Esophagus mucosa (tissue), 1 donor: ENCODE measurements at regions not wholly inside any gene's neighbourhood (a gene's known extent, or its start where the extent isn't known, plus 50 kb on each side); places are given as distances from the start of the nearest gene placed in this dataset.
"Not testable (repeated sequence)": the region's sequence is repeated elsewhere in the genome, so short reads cannot be mapped to it uniquely, and the experiment has no call there.

Source experiments
- ATAC-seq: fragments of 200-7000 bp; cut with Tn5 transposase; one replicate; pipeline ENCODE4 v1.9.1; 2020
- donor health status: DM: yes; HTN: yes; CAD: no.

- no peak for ATAC-seq
Observed at GRCh38 chr22:48820481-48821345, 1007.0 kb downstream of the BRD1 start.

DNA sequence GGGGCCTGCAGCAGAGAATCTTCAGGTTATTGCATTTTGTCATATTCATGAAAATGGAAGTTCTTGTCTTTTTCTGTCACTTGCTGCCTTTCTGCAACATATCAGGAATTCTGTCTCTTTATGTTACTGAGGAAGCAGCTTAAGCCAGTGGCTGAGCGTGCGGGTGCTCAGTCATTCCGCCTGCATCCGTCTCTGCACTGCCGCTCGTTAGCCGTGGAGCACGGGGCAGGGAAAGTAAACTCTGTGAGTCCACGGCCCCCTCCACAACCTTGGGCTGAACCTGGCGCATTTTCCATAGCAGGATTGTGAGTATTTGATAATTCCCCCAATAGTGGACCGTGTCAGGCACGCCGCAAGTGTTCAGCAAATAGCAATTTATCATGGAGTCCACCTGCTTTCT lies 1007.7 kb downstream of the BRD1 start:
- ATAC-seq: no peak

GRCh38 chr22:48819232-48819631 lies 1008.4 kb downstream of the BRD1 start:
- ATAC-seq: no peak

GRCh38 chr22:48817491-48817890 lies 1010.2 kb downstream of the BRD1 start:
- not testable (repeated sequence) for ATAC-seq

- no peak for ATAC-seq
Observed at GRCh38 chr22:48811885-48812284, 1015.8 kb downstream of the BRD1 start.

DNA sequence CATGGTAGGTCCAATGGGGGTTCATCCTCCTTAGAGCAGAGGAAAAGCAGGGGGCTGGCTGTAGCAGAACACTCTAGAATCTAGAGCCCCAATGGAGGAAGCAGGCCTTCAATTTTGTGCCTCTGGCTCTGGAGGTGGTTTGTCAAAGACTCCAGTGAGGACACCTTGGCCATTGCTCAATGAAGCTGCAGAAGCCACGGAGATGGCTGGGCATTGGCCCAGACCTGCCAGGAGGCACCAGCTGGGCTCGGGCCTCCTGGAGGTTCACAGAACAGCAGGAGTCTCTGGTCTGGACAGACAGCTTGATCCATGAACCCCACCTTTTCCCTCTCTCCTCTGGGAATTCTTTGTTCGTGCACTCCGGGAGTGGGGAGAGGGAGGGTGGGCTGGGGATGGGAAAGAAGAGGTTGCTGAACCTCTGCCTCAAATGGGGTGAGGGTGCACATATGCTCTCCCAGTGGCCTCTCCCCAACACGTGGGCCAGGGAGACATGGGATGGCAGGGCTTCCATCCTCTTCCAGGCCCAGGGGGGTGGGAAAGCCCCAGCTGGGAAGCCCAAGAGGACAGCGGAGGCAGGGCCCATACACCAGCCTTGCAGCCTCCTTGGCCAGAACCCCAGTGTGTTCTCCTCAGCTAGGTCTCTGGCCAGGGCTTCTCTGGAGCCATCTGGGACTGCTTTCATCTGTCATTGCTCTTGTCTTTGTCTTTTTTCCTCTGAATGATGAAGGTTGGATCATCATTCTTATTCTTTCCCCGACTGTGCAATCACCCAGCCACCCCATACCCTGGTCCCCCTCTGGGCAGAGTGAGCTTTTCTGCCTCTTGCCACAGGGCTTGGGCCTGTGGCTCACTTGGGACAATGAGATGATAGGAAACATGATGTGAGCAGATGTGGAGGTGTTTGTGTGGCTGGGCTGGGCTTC lies 1019.4 kb downstream of the BRD1 start:
- ATAC-seq: no peak

DNA sequence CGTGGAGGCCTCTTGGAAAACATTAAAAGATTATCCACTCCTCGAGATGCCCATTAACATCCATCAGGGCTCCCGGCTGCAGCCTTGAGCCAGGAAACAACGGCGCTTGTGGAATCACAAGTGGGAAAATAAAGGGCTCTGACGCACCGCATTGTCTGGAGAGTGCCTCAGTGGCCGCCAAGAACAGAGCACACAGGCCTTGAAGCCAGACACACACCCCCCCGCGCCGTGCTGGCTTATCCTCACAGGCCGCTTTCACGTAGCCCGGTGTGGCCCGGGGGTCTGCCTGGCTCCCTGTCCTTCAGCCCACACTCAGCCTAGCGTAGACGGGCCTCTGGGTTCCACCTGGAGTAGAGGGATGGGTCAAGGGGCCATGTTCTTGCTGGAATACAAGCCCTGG lies 1020.5 kb downstream of the BRD1 start:
- peak; percentile 14 for ATAC-seq

DNA sequence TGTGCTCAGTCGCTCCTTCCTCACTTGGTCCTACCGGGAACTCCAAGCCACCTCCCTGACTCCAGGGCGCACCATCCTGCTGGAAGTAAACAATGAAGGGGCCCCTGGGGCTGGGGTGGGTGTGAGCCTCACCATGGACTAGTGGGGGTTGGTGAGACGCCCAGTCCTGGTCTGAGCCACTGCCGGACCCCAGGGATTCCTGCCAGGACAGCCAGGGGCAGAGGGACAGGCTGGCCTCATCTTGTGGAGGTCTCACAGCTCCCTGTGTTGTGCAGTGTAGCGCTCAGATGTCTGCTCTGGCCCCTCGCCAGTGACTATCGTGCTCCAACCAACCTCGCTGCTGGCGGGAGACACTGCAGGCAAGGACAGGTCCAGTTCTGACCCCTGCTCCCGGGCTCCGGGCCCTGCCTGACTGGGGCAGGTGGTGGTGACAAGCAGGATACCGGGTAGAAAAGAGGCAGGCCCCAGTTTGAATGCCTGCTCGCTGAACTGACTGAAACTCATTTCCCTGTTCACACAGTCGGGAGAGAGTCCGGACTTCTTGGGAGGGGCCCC lies 1021.4 kb downstream of the BRD1 start:
- ATAC-seq: no peak

- no peak for ATAC-seq
Observed at GRCh38 chr22:48805516-48805915, 1022.2 kb downstream of the BRD1 start.

GRCh38 chr22:48804811-48805301 lies 1022.8 kb downstream of the BRD1 start:
- no peak for ATAC-seq

- no peak for ATAC-seq
Observed at GRCh38 chr22:48803948-48804810, 1023.5 kb downstream of the BRD1 start.

- ATAC-seq: no peak
Observed at GRCh38 chr22:48803171-48803947, 1024.3 kb downstream of the BRD1 start.

DNA sequence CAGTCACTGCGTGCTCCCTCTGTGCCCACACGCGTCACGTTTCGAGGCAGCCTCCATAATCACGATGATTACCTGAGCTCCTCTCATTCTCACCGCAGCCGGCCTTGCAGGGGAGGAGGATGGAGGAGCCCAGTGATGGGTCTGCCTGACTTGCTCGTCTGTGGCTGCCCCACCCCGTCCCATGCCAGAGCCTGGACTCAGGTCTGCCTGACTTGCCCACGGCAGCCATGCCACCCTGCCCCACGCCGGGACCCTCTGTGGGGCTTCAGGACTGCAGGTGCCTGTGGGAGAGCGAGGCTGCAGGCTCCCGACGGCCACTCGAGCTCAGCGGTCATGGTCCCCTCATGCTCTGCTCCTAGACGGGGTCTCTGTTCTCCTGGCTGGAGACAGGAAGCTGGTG lies 1025.1 kb downstream of the BRD1 start:
- no peak for ATAC-seq

- ATAC-seq: no peak
Observed at GRCh38 chr22:48800886-48801607, 1026.6 kb downstream of the BRD1 start.

GRCh38 chr22:48800036-48800885 lies 1027.4 kb downstream of the BRD1 start:
- no peak for ATAC-seq

DNA sequence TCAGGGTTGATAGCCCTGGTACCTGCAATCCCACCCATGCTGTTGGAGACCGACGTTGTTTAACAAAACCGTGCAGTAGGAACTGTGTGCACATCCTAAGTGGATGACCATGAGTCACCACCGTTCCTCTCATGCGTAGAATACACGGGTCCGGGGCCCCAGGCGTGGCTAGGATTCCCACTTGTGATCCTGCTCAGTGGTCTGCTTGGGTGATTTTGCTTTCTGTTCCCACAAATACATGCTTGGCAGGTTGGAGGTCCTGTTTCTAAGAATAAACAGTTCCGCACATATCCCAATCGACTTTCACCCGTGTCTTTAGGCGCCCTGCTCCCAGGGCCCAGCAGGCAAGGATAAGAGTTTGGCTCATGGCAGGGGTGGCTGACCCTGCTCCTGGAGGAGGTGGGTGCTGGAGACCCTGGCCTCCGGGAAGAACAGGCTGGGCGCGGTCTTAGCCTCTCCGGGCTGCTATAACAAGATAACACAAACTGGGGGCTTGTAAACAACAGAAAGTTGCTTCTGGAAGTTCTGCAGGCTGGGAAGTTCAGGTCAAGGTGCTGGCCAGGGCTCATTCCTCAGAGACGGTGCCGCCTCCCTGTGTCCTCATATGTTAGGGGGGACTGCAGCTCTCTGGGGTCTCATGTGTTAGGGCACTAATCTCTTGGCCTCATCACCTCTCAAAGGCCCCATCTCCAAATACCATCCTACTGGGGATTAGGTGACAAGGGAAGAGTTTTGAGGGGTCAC lies 1028.3 kb downstream of the BRD1 start:
- ATAC-seq: no peak

DNA sequence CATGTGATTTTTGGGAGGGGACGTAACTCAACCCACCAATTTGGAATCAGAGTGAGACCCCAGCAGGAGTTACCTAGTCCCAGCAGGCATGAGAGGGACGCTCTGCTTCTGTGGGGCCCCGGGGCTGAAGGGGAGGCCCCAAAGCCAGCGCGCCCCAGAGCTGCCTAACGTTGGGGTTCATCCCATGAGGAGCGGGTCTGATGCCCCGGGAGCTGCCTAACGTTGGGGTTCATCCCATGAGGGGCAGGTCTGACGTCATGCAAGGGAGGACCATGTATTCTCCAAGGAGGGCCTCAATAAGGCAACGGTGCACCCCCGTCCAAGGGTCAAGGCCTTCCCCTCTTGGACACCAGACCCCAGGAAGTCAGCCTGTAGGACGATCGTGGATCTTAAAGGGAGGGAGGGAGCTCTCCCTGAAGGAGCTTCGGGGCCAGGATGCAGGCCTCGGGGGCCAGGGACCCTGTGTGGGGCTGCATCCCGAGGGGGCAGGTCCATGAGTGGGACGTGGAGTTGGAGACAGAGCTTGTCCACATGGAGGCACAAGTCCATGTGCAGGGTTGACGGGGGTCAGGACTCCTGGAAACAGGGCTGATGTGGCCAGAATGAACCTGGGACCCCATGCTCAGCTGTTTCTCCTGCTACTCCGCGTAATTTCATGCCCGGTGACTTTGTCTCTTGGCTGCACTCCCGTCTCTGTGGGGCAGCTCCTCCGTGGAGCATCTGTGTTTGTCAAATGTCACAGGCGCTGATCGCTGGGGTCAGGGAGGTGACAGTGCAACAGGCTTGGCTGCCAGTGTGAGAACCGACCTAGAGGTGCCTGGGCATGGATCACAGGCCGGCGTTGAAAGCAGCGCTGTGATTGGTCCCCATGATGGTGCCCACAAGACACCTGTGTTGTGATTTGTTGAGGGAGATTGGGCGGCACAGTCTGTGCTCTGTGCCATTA lies 1029.1 kb downstream of the BRD1 start:
- ATAC-seq: no peak

DNA sequence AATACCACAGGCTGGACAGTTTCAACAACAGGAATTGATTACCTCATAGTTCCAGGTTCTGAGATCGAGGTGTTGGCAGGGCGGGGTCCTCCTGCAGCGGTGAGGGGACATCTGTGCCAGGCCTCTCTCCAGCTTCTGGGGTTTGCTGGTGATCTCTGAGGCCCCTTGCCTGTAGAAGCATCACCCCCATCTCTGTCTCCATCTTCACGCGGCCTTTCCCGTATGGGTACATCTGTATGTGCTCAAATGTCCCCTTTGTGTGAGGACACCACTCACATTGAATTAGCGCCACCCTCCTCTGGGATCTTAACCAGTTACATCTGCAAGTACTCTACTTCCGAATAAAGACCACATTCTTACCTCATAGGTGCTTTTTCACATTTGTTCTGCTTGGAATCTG lies 1029.9 kb downstream of the BRD1 start:
- no peak for ATAC-seq
